Loucy (cell line): ENCODE measurements at regions not wholly inside any gene's neighbourhood (a gene's known extent, or its start where the extent isn't known, plus 50 kb on each side); places are given as distances from the start of the nearest gene placed in this dataset.

ENCODE experiments used
- EZH2phosphoT487 ChIP-seq: fragments of 200-600 bp; IDR thresholded peaks from 2 replicates; pipeline ENCODE4 v1.6.1; 2018; ENCODE audit warnings: antibody characterized with exemption, mild to moderate bottlenecking, moderate library complexity, borderline replicate concordance
- TF ChIP-seq, protein P1 (sequence below): fragments of 200-600 bp; sonication (generic); conservative IDR thresholded peaks from 2 replicates; pipeline ENCODE4 v1.5.1; 2014; ENCODE audit warnings: mild to moderate bottlenecking, antibody characterized with exemption, low read length

DNA sequence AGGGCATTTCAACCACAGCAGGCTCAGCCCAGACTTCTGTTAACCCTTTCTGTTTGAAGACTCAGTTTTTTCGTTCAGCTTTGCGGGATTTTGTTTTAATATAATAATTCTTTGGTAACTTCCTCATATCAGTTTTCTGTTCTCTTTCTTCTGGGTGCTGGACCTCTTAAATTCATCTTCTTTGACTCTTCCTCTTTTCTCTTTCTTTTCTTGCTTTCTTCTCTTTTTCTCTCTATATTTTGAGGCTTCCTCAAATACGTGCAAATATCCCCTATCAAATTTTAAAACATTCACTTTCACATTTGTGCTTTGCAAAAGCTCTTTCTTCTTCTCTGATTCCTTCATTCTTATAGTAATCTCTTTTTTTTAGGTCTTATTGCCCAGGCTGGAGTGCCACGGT lies 136.3 kb downstream of the HS3ST3B1 start:
- TF ChIP-seq, protein P1, sequence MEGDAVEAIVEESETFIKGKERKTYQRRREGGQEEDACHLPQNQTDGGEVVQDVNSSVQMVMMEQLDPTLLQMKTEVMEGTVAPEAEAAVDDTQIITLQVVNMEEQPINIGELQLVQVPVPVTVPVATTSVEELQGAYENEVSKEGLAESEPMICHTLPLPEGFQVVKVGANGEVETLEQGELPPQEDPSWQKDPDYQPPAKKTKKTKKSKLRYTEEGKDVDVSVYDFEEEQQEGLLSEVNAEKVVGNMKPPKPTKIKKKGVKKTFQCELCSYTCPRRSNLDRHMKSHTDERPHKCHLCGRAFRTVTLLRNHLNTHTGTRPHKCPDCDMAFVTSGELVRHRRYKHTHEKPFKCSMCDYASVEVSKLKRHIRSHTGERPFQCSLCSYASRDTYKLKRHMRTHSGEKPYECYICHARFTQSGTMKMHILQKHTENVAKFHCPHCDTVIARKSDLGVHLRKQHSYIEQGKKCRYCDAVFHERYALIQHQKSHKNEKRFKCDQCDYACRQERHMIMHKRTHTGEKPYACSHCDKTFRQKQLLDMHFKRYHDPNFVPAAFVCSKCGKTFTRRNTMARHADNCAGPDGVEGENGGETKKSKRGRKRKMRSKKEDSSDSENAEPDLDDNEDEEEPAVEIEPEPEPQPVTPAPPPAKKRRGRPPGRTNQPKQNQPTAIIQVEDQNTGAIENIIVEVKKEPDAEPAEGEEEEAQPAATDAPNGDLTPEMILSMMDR: no peak
- no peak for TF ChIP-seq EZH2phosphoT487
